GM23338 (cell line): ENCODE measurements at regions not wholly inside any gene's neighbourhood (a gene's known extent, or its start where the extent isn't known, plus 50 kb on each side); places are given as distances from the start of the nearest gene placed in this dataset.

Source experiments
- ATAC-seq: fragments of 200-7000 bp; cut with Tn5 transposase; 3 replicates; pipeline ENCODE4 v1.9.1; 2020
- DNase-seq: peaks from one replicate; pipeline ENCODE4 v3.0.0-alpha.2; 2015; ENCODE audit warnings: low spot score
- H2AFZ ChIP-seq: fragments of 200-600 bp; sonication (generic); 2 replicates; pipeline ENCODE4 v1.8.0; 2016; ENCODE audit warnings: antibody characterized with exemption, mild to moderate bottlenecking, moderate library complexity
- H3F3A ChIP-seq: fragments of 200-600 bp; sonication (generic); replicated peaks from 2 replicates; pipeline ENCODE4 v1.8.0; 2017; ENCODE audit warnings: antibody characterized with exemption, mixed run types, low read depth
- H3K27ac ChIP-seq: fragments of 200-600 bp; sonication (generic); 2 replicates; pipeline ENCODE4 v1.6.1; 2016; ENCODE audit warnings: low read depth
- H3K27me3 ChIP-seq: fragments of 200-600 bp; sonication (generic); 2 replicates; pipeline ENCODE4 v1.8.0; 2016; ENCODE audit warnings: mild to moderate bottlenecking, mixed run types, moderate library complexity; ENCODE audit not compliant: insufficient read depth
- H3K36me3 ChIP-seq: fragments of 200-600 bp; sonication (generic); 2 replicates; pipeline ENCODE4 v1.8.0; 2016; ENCODE audit warnings: mild to moderate bottlenecking; ENCODE audit not compliant: insufficient read depth
- H3K4me1 ChIP-seq: fragments of 200-600 bp; sonication (generic); 2 replicates; pipeline ENCODE4 v1.8.0; 2016; ENCODE audit warnings: mild to moderate bottlenecking, moderate library complexity; ENCODE audit not compliant: insufficient read depth
- H3K4me2 ChIP-seq: fragments of 200-600 bp; sonication (generic); 2 replicates; pipeline ENCODE4 v1.7.1; 2017; ENCODE audit warnings: mixed run types
- H3K4me3 ChIP-seq: fragments of 200-600 bp; sonication (generic); 2 replicates; pipeline ENCODE4 v1.6.1; 2016; ENCODE audit warnings: mixed run types
- H3K79me2 ChIP-seq: fragments of 200-600 bp; sonication (generic); replicated peaks from 2 replicates; pipeline ENCODE4 v1.8.0; 2017; ENCODE audit warnings: mild to moderate bottlenecking; ENCODE audit not compliant: insufficient read depth
- H3K9me2 ChIP-seq: fragments of 200-600 bp; sonication (generic); 2 replicates; pipeline ENCODE4 v1.8.0; 2017; ENCODE audit not compliant: insufficient read depth
- H4K20me1 ChIP-seq: fragments of 200-600 bp; sonication (generic); replicated peaks from 2 replicates; pipeline ENCODE4 v1.8.0; 2017; ENCODE audit warnings: mild to moderate bottlenecking; ENCODE audit not compliant: insufficient read depth
- H3K27ac Mint-ChIP-seq: 2 replicates; pipeline ENCODE4 v1.8.0; 2020; ENCODE audit warnings: inconsistent platforms, mild to moderate bottlenecking, moderate library complexity, mixed read lengths
- H3K27me3 Mint-ChIP-seq: 3 replicates; pipeline ENCODE4 v1.8.0; 2022; ENCODE audit warnings: low read depth, mild to moderate bottlenecking, moderate library complexity, mixed read lengths, inconsistent platforms; ENCODE audit not compliant: insufficient read depth, poor library complexity
- H3K36me3 Mint-ChIP-seq: 3 replicates; pipeline ENCODE4 v1.8.0; 2021; ENCODE audit warnings: low read depth, mild to moderate bottlenecking, inconsistent platforms, moderate library complexity, mixed read lengths
- H3K4me1 Mint-ChIP-seq: 3 replicates; pipeline ENCODE4 v1.8.0; 2020; ENCODE audit warnings: mild to moderate bottlenecking, inconsistent platforms, mixed read lengths
- H3K4me3 Mint-ChIP-seq: 3 replicates; pipeline ENCODE4 v1.8.0; 2021; ENCODE audit warnings: moderate library complexity, mild to moderate bottlenecking, inconsistent platforms, mixed read lengths
- H3K9me3 Mint-ChIP-seq: 3 replicates; pipeline ENCODE4 v1.8.0; 2020; ENCODE audit warnings: moderate library complexity, mild to moderate bottlenecking, inconsistent platforms, mixed read lengths
- CREB1 ChIP-seq: fragments of 250-450 bp; sonication (Bioruptor Pico); IDR thresholded peaks from 2 replicates; pipeline ENCODE4 v1.5.0; 2020; ENCODE audit warnings: low read depth, mild to moderate bottlenecking, moderate library complexity
- EZH2 ChIP-seq: fragments of 200-600 bp; sonication (generic); IDR thresholded peaks from one replicate; pipeline ENCODE4 v1.8.0; 2017; ENCODE audit warnings: antibody characterized with exemption, mild to moderate bottlenecking, low read depth; ENCODE audit not compliant: unreplicated experiment
- EZH2phosphoT487 ChIP-seq: fragments of 200-600 bp; sonication (generic); IDR thresholded peaks from one replicate; pipeline ENCODE4 v1.8.1; 2018; ENCODE audit warnings: antibody characterized with exemption; ENCODE audit not compliant: unreplicated experiment
- JUNB ChIP-seq: IDR thresholded peaks from one replicate; pipeline ENCODE4 v1.6.1; 2016; ENCODE audit warnings: antibody characterized with exemption; ENCODE audit not compliant: unreplicated experiment
- NANOG ChIP-seq: IDR thresholded peaks from 2 replicates; pipeline ENCODE4 v1.6.1; 2016; ENCODE audit warnings: antibody characterized with exemption, borderline replicate concordance
- POLR2AphosphoS5 ChIP-seq: IDR thresholded peaks from 2 replicates; pipeline ENCODE4 v1.6.1; 2016; ENCODE audit warnings: antibody characterized with exemption, low read depth
- STAT1 ChIP-seq: IDR thresholded peaks from one replicate; pipeline ENCODE4 v1.6.1; 2016; ENCODE audit warnings: antibody characterized with exemption; ENCODE audit not compliant: unreplicated experiment
- ZNF114 ChIP-seq: fragments of 250-450 bp; sonication (Bioruptor Pico); IDR thresholded peaks from 2 replicates; pipeline ENCODE4 v1.5.0; 2020; ENCODE audit warnings: mild to moderate bottlenecking, moderate library complexity
- TF ChIP-seq, protein P1 (sequence below), 2 experiments: fragments of 200-600 bp in 1 of 2; sonication (generic) in 1 of 2; conservative IDR thresholded peaks; 2 replicates each; pipeline versions ENCODE4 v1.5.1 to v1.6.1; 2016 to 2017; ENCODE audit warnings: antibody characterized with exemption in 2 of 2, low read depth in 2 of 2, mild to moderate bottlenecking in 2 of 2, moderate library complexity in 1 of 2
- TF ChIP-seq, protein P2 (sequence below): IDR thresholded peaks from 2 replicates; pipeline ENCODE4 v1.6.1; 2016; ENCODE audit warnings: antibody characterized with exemption
- TF ChIP-seq, protein P3 (sequence below): IDR thresholded peaks from one replicate; pipeline ENCODE4 v1.6.1; 2018; ENCODE audit warnings: antibody characterized with exemption; ENCODE audit not compliant: unreplicated experiment

GRCh38 chr4:112845386-112845785 lies 204.1 kb upstream of the ANK2 start:
- Histone ChIP-seq H3K4me3 (no peak overlapping the region), H3K79me2 (peaks cover 5% of the 10 kb centered on the region; the same call in 1 of the 2 replicates), H3K36me3 (no peaks in the 10 kb centered on the region), H3K9me2 (no peaks in the 10 kb centered on the region; the same call in 1 of the 2 replicates), H3K4me2 (no peak overlapping the region), H3K27me3 (no peaks in the 10 kb centered on the region), H4K20me1 (no peaks in the 10 kb centered on the region), H3K4me1 (peaks cover 23% of the 10 kb centered on the region), H3F3A (0 out of 2 replicates have a peak, but pooled peaks cover 2% of the 10 kb centered on the region), H2AFZ (no peak overlapping the region), H3K27ac (no peak overlapping the region)
- peaks cover 15% of the 10 kb centered on the region for H3K4me1 Mint-ChIP-seq
- no peaks in the 10 kb centered on the region for H3K9me3 Mint-ChIP-seq
- no peaks in the 10 kb centered on the region for H3K27me3 Mint-ChIP-seq
- ATAC-seq = no peak
- TF ChIP-seq ZNF114 (no peak), CREB1 (CRISPR knock-in tag) (no peak)
- TF ChIP-seq, protein P1, sequence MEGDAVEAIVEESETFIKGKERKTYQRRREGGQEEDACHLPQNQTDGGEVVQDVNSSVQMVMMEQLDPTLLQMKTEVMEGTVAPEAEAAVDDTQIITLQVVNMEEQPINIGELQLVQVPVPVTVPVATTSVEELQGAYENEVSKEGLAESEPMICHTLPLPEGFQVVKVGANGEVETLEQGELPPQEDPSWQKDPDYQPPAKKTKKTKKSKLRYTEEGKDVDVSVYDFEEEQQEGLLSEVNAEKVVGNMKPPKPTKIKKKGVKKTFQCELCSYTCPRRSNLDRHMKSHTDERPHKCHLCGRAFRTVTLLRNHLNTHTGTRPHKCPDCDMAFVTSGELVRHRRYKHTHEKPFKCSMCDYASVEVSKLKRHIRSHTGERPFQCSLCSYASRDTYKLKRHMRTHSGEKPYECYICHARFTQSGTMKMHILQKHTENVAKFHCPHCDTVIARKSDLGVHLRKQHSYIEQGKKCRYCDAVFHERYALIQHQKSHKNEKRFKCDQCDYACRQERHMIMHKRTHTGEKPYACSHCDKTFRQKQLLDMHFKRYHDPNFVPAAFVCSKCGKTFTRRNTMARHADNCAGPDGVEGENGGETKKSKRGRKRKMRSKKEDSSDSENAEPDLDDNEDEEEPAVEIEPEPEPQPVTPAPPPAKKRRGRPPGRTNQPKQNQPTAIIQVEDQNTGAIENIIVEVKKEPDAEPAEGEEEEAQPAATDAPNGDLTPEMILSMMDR (conservative IDR thresholded peaks at IDR 0.05; ENCODE audit: low read depth in 2 of 2) = 0 out of 4 replicates have a peak, but pooled peaks of 1 of the 2 experiments have one; percentile 7
- TF ChIP-seq, protein P2, sequence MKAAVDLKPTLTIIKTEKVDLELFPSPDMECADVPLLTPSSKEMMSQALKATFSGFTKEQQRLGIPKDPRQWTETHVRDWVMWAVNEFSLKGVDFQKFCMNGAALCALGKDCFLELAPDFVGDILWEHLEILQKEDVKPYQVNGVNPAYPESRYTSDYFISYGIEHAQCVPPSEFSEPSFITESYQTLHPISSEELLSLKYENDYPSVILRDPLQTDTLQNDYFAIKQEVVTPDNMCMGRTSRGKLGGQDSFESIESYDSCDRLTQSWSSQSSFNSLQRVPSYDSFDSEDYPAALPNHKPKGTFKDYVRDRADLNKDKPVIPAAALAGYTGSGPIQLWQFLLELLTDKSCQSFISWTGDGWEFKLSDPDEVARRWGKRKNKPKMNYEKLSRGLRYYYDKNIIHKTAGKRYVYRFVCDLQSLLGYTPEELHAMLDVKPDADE = no peak
- no peak overlapping the region for H3K27ac Mint-ChIP-seq
- no peak for DNase-seq
- no peaks in the 10 kb centered on the region; the same call in 1 of the 3 replicates for H3K36me3 Mint-ChIP-seq
- no peak overlapping the region for H3K4me3 Mint-ChIP-seq

DNA sequence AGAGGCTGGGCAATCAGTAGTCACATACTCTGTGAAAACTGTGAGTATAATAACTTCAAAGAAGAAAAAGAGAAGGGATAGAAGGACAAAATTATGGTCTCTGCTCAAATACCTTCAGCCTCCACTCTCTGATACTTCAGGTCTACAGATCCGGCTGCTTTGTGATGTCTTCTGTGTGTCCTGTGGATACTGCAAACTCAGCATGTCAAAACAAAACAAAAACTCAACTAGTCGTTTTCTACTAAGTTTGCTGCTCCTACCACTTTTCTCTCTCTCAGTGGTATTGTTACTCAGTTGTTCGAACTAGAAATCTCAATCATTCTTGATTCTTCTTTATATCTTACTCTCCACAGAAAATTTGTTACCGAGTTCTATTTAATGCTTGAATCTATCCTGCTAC lies 202.4 kb upstream of the ANK2 start:
- Histone ChIP-seq H4K20me1 (peaks cover 2% of the 10 kb centered on the region; the same call in 1 of the 2 replicates), H3K4me2 (no peak overlapping the region), H3K27me3 (no peaks in the 10 kb centered on the region), H3K9me2 (no peaks in the 10 kb centered on the region; the same call in 1 of the 2 replicates), H3K27ac (no peak overlapping the region), H3K4me1 (peaks cover 14% of the 10 kb centered on the region), H2AFZ (no peak overlapping the region), H3K36me3 (no peaks in the 10 kb centered on the region), H3F3A (0 out of 2 replicates have a peak, but pooled peaks cover 2% of the 10 kb centered on the region), H3K4me3 (no peak overlapping the region), H3K79me2 (peaks cover 5% of the 10 kb centered on the region; the same call in 1 of the 2 replicates)
- Mint-ChIP-seq H3K4me3 (no peak overlapping the region), H3K27ac (no peak overlapping the region), H3K36me3 (peaks cover 3% of the 10 kb centered on the region), H3K27me3 (no peaks in the 10 kb centered on the region), H3K4me1 (0 out of 3 replicates have a peak, but pooled peaks cover 5% of the 10 kb centered on the region), H3K9me3 (no peaks in the 10 kb centered on the region)
- ATAC-seq (no peak), DNase-seq (no peak)
- TF ChIP-seq NANOG = no peak
- TF ChIP-seq EZH2 = no peak
- TF ChIP-seq CREB1 (CRISPR knock-in tag) = no peak
- no peak for TF ChIP-seq EZH2phosphoT487
- TF ChIP-seq JUNB = no peak
- TF ChIP-seq, protein P3, sequence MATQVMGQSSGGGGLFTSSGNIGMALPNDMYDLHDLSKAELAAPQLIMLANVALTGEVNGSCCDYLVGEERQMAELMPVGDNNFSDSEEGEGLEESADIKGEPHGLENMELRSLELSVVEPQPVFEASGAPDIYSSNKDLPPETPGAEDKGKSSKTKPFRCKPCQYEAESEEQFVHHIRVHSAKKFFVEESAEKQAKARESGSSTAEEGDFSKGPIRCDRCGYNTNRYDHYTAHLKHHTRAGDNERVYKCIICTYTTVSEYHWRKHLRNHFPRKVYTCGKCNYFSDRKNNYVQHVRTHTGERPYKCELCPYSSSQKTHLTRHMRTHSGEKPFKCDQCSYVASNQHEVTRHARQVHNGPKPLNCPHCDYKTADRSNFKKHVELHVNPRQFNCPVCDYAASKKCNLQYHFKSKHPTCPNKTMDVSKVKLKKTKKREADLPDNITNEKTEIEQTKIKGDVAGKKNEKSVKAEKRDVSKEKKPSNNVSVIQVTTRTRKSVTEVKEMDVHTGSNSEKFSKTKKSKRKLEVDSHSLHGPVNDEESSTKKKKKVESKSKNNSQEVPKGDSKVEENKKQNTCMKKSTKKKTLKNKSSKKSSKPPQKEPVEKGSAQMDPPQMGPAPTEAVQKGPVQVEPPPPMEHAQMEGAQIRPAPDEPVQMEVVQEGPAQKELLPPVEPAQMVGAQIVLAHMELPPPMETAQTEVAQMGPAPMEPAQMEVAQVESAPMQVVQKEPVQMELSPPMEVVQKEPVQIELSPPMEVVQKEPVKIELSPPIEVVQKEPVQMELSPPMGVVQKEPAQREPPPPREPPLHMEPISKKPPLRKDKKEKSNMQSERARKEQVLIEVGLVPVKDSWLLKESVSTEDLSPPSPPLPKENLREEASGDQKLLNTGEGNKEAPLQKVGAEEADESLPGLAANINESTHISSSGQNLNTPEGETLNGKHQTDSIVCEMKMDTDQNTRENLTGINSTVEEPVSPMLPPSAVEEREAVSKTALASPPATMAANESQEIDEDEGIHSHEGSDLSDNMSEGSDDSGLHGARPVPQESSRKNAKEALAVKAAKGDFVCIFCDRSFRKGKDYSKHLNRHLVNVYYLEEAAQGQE = no peak
- TF ChIP-seq, protein P2 = no peak
- no peak for TF ChIP-seq ZNF114
- no peak for TF ChIP-seq POLR2AphosphoS5
- no peak for TF ChIP-seq STAT1
